GM23338 (cell line): ENCODE measurements at regions not wholly inside any gene's neighbourhood (a gene's known extent, or its start where the extent isn't known, plus 50 kb on each side); places are given as distances from the start of the nearest gene placed in this dataset.

ENCODE experiments used
- ATAC-seq: fragments of 200-7000 bp; cut with Tn5 transposase; 3 replicates; pipeline ENCODE4 v1.9.1; 2020
- DNase-seq: peaks from one replicate; pipeline ENCODE4 v3.0.0-alpha.2; 2015; ENCODE audit warnings: low spot score
- H2AFZ ChIP-seq: fragments of 200-600 bp; sonication (generic); 2 replicates; pipeline ENCODE4 v1.8.0; 2016; ENCODE audit warnings: antibody characterized with exemption, mild to moderate bottlenecking, moderate library complexity
- H3F3A ChIP-seq: fragments of 200-600 bp; sonication (generic); replicated peaks from 2 replicates; pipeline ENCODE4 v1.8.0; 2017; ENCODE audit warnings: antibody characterized with exemption, mixed run types, low read depth
- H3K27ac ChIP-seq: fragments of 200-600 bp; sonication (generic); 2 replicates; pipeline ENCODE4 v1.6.1; 2016; ENCODE audit warnings: low read depth
- H3K27me3 ChIP-seq: fragments of 200-600 bp; sonication (generic); 2 replicates; pipeline ENCODE4 v1.8.0; 2016; ENCODE audit warnings: mild to moderate bottlenecking, mixed run types, moderate library complexity; ENCODE audit not compliant: insufficient read depth
- H3K36me3 ChIP-seq: fragments of 200-600 bp; sonication (generic); 2 replicates; pipeline ENCODE4 v1.8.0; 2016; ENCODE audit warnings: mild to moderate bottlenecking; ENCODE audit not compliant: insufficient read depth
- H3K4me1 ChIP-seq: fragments of 200-600 bp; sonication (generic); 2 replicates; pipeline ENCODE4 v1.8.0; 2016; ENCODE audit warnings: mild to moderate bottlenecking, moderate library complexity; ENCODE audit not compliant: insufficient read depth
- H3K4me2 ChIP-seq: fragments of 200-600 bp; sonication (generic); 2 replicates; pipeline ENCODE4 v1.7.1; 2017; ENCODE audit warnings: mixed run types
- H3K4me3 ChIP-seq: fragments of 200-600 bp; sonication (generic); 2 replicates; pipeline ENCODE4 v1.6.1; 2016; ENCODE audit warnings: mixed run types
- H3K79me2 ChIP-seq: fragments of 200-600 bp; sonication (generic); replicated peaks from 2 replicates; pipeline ENCODE4 v1.8.0; 2017; ENCODE audit warnings: mild to moderate bottlenecking; ENCODE audit not compliant: insufficient read depth
- H3K9me2 ChIP-seq: fragments of 200-600 bp; sonication (generic); 2 replicates; pipeline ENCODE4 v1.8.0; 2017; ENCODE audit not compliant: insufficient read depth
- H4K20me1 ChIP-seq: fragments of 200-600 bp; sonication (generic); replicated peaks from 2 replicates; pipeline ENCODE4 v1.8.0; 2017; ENCODE audit warnings: mild to moderate bottlenecking; ENCODE audit not compliant: insufficient read depth
- H3K27ac Mint-ChIP-seq: 2 replicates; pipeline ENCODE4 v1.8.0; 2020; ENCODE audit warnings: inconsistent platforms, mild to moderate bottlenecking, moderate library complexity, mixed read lengths
- H3K27me3 Mint-ChIP-seq: 3 replicates; pipeline ENCODE4 v1.8.0; 2022; ENCODE audit warnings: low read depth, mild to moderate bottlenecking, moderate library complexity, mixed read lengths, inconsistent platforms; ENCODE audit not compliant: insufficient read depth, poor library complexity
- H3K36me3 Mint-ChIP-seq: 3 replicates; pipeline ENCODE4 v1.8.0; 2021; ENCODE audit warnings: low read depth, mild to moderate bottlenecking, inconsistent platforms, moderate library complexity, mixed read lengths
- H3K4me1 Mint-ChIP-seq: 3 replicates; pipeline ENCODE4 v1.8.0; 2020; ENCODE audit warnings: mild to moderate bottlenecking, inconsistent platforms, mixed read lengths
- H3K4me3 Mint-ChIP-seq: 3 replicates; pipeline ENCODE4 v1.8.0; 2021; ENCODE audit warnings: moderate library complexity, mild to moderate bottlenecking, inconsistent platforms, mixed read lengths
- H3K9me3 Mint-ChIP-seq: 3 replicates; pipeline ENCODE4 v1.8.0; 2020; ENCODE audit warnings: moderate library complexity, mild to moderate bottlenecking, inconsistent platforms, mixed read lengths
- CREB1 ChIP-seq: fragments of 250-450 bp; sonication (Bioruptor Pico); IDR thresholded peaks from 2 replicates; pipeline ENCODE4 v1.5.0; 2020; ENCODE audit warnings: low read depth, mild to moderate bottlenecking, moderate library complexity
- EZH2 ChIP-seq: fragments of 200-600 bp; sonication (generic); IDR thresholded peaks from one replicate; pipeline ENCODE4 v1.8.0; 2017; ENCODE audit warnings: antibody characterized with exemption, mild to moderate bottlenecking, low read depth; ENCODE audit not compliant: unreplicated experiment
- EZH2phosphoT487 ChIP-seq: fragments of 200-600 bp; sonication (generic); IDR thresholded peaks from one replicate; pipeline ENCODE4 v1.8.1; 2018; ENCODE audit warnings: antibody characterized with exemption; ENCODE audit not compliant: unreplicated experiment
- JUNB ChIP-seq: IDR thresholded peaks from one replicate; pipeline ENCODE4 v1.6.1; 2016; ENCODE audit warnings: antibody characterized with exemption; ENCODE audit not compliant: unreplicated experiment
- NANOG ChIP-seq: IDR thresholded peaks from 2 replicates; pipeline ENCODE4 v1.6.1; 2016; ENCODE audit warnings: antibody characterized with exemption, borderline replicate concordance
- POLR2AphosphoS5 ChIP-seq: IDR thresholded peaks from 2 replicates; pipeline ENCODE4 v1.6.1; 2016; ENCODE audit warnings: antibody characterized with exemption, low read depth
- ZNF114 ChIP-seq: fragments of 250-450 bp; sonication (Bioruptor Pico); IDR thresholded peaks from 2 replicates; pipeline ENCODE4 v1.5.0; 2020; ENCODE audit warnings: mild to moderate bottlenecking, moderate library complexity
- ZNF331 ChIP-seq: fragments of 250-450 bp; sonication (Bioruptor Pico); IDR thresholded peaks from 2 replicates; pipeline ENCODE4 v1.5.0; 2020; ENCODE audit warnings: low read depth, mild to moderate bottlenecking, moderate library complexity
- TF ChIP-seq, protein P1 (sequence below): IDR thresholded peaks from one replicate; pipeline ENCODE4 v1.6.1; 2018; ENCODE audit warnings: antibody characterized with exemption; ENCODE audit not compliant: unreplicated experiment
- TF ChIP-seq, protein P2 (sequence below), 2 experiments: fragments of 200-600 bp in 1 of 2; sonication (generic) in 1 of 2; conservative IDR thresholded peaks; 2 replicates each; pipeline versions ENCODE4 v1.5.1 to v1.6.1; 2016 to 2017; ENCODE audit warnings: antibody characterized with exemption in 2 of 2, low read depth in 2 of 2, mild to moderate bottlenecking in 2 of 2, moderate library complexity in 1 of 2
- TF ChIP-seq, protein P3 (sequence below): fragments of 250-450 bp; sonication (Bioruptor Pico); IDR thresholded peaks from 2 replicates; pipeline ENCODE4 v1.5.0; 2020; ENCODE audit warnings: mild to moderate bottlenecking, moderate library complexity
- TF ChIP-seq, protein P4 (sequence below): IDR thresholded peaks from 2 replicates; pipeline ENCODE4 v1.6.1; 2016; ENCODE audit warnings: antibody characterized with exemption

DNA sequence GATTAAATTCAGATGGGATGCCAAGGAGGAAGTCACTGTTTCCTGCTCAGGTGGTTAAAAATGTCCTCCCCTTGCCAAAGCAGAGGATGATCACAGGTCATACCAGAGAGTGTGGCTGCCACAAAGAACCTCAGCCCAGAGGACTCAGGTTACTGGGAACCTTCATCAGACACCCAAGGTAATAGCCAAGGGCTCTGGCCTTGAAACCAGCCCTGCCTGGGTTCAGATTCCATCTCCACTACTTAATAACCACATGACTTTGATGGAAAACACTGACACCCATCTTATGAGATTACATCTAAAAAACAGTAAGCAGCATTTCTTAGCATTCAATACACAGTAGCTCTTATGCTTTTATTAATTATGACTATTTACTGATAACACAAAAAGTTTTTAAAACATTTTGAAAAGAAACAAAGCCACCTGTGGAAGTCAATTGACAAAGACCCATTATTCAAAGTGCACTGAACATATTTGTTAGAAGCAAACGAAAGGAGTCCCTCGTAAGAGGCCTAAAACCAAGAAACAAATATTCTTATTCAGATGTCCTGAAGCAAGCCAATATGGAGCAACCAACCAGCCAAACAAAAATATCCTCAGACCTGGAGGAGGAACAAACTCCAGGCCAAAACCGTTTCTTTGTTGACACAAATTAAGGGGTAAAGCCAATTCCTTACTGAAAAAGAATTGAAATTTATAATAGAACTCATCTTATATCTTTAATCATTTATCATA lies 241.5 kb downstream of the RNF152 start:
- no peaks in the 10 kb centered on the region for H3K4me1 ChIP-seq
- no peak overlapping the region for H3K4me3 Mint-ChIP-seq
- H3K9me3 Mint-ChIP-seq, result no peaks in the 10 kb centered on the region
- no peaks in the 10 kb centered on the region for H4K20me1 ChIP-seq
- no peaks in the 10 kb centered on the region; the same call in 2 of the 3 replicates for H3K36me3 Mint-ChIP-seq
- no peak for DNase-seq
- H3K27ac Mint-ChIP-seq, result no peak overlapping the region
- peaks cover 2% of the 10 kb centered on the region for H3K27me3 Mint-ChIP-seq
- no peak for ATAC-seq
- no peaks in the 10 kb centered on the region for H3F3A ChIP-seq
- peaks cover 11% of the 10 kb centered on the region for H3K4me1 Mint-ChIP-seq
- no peaks in the 10 kb centered on the region for H3K27me3 ChIP-seq
- no peak overlapping the region for H3K27ac ChIP-seq
- H3K4me2 ChIP-seq, result no peak overlapping the region
- H3K79me2 ChIP-seq, result no peaks in the 10 kb centered on the region
- no peaks in the 10 kb centered on the region for H3K36me3 ChIP-seq
- TF ChIP-seq EZH2 (no peak), CREB1 (CRISPR knock-in tag) (no peak), EZH2phosphoT487 (no peak), JUNB (no peak), NANOG (no peak), ZNF331 (CRISPR knock-in tag) (no peak), POLR2AphosphoS5 (no peak), ZNF114 (CRISPR knock-in tag) (no peak)
- TF ChIP-seq, protein P1, sequence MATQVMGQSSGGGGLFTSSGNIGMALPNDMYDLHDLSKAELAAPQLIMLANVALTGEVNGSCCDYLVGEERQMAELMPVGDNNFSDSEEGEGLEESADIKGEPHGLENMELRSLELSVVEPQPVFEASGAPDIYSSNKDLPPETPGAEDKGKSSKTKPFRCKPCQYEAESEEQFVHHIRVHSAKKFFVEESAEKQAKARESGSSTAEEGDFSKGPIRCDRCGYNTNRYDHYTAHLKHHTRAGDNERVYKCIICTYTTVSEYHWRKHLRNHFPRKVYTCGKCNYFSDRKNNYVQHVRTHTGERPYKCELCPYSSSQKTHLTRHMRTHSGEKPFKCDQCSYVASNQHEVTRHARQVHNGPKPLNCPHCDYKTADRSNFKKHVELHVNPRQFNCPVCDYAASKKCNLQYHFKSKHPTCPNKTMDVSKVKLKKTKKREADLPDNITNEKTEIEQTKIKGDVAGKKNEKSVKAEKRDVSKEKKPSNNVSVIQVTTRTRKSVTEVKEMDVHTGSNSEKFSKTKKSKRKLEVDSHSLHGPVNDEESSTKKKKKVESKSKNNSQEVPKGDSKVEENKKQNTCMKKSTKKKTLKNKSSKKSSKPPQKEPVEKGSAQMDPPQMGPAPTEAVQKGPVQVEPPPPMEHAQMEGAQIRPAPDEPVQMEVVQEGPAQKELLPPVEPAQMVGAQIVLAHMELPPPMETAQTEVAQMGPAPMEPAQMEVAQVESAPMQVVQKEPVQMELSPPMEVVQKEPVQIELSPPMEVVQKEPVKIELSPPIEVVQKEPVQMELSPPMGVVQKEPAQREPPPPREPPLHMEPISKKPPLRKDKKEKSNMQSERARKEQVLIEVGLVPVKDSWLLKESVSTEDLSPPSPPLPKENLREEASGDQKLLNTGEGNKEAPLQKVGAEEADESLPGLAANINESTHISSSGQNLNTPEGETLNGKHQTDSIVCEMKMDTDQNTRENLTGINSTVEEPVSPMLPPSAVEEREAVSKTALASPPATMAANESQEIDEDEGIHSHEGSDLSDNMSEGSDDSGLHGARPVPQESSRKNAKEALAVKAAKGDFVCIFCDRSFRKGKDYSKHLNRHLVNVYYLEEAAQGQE, result no peak
- TF ChIP-seq, protein P2, sequence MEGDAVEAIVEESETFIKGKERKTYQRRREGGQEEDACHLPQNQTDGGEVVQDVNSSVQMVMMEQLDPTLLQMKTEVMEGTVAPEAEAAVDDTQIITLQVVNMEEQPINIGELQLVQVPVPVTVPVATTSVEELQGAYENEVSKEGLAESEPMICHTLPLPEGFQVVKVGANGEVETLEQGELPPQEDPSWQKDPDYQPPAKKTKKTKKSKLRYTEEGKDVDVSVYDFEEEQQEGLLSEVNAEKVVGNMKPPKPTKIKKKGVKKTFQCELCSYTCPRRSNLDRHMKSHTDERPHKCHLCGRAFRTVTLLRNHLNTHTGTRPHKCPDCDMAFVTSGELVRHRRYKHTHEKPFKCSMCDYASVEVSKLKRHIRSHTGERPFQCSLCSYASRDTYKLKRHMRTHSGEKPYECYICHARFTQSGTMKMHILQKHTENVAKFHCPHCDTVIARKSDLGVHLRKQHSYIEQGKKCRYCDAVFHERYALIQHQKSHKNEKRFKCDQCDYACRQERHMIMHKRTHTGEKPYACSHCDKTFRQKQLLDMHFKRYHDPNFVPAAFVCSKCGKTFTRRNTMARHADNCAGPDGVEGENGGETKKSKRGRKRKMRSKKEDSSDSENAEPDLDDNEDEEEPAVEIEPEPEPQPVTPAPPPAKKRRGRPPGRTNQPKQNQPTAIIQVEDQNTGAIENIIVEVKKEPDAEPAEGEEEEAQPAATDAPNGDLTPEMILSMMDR (conservative IDR thresholded peaks at IDR 0.05; ENCODE audit: low read depth in 2 of 2), result no peak
- TF ChIP-seq, protein P3, sequence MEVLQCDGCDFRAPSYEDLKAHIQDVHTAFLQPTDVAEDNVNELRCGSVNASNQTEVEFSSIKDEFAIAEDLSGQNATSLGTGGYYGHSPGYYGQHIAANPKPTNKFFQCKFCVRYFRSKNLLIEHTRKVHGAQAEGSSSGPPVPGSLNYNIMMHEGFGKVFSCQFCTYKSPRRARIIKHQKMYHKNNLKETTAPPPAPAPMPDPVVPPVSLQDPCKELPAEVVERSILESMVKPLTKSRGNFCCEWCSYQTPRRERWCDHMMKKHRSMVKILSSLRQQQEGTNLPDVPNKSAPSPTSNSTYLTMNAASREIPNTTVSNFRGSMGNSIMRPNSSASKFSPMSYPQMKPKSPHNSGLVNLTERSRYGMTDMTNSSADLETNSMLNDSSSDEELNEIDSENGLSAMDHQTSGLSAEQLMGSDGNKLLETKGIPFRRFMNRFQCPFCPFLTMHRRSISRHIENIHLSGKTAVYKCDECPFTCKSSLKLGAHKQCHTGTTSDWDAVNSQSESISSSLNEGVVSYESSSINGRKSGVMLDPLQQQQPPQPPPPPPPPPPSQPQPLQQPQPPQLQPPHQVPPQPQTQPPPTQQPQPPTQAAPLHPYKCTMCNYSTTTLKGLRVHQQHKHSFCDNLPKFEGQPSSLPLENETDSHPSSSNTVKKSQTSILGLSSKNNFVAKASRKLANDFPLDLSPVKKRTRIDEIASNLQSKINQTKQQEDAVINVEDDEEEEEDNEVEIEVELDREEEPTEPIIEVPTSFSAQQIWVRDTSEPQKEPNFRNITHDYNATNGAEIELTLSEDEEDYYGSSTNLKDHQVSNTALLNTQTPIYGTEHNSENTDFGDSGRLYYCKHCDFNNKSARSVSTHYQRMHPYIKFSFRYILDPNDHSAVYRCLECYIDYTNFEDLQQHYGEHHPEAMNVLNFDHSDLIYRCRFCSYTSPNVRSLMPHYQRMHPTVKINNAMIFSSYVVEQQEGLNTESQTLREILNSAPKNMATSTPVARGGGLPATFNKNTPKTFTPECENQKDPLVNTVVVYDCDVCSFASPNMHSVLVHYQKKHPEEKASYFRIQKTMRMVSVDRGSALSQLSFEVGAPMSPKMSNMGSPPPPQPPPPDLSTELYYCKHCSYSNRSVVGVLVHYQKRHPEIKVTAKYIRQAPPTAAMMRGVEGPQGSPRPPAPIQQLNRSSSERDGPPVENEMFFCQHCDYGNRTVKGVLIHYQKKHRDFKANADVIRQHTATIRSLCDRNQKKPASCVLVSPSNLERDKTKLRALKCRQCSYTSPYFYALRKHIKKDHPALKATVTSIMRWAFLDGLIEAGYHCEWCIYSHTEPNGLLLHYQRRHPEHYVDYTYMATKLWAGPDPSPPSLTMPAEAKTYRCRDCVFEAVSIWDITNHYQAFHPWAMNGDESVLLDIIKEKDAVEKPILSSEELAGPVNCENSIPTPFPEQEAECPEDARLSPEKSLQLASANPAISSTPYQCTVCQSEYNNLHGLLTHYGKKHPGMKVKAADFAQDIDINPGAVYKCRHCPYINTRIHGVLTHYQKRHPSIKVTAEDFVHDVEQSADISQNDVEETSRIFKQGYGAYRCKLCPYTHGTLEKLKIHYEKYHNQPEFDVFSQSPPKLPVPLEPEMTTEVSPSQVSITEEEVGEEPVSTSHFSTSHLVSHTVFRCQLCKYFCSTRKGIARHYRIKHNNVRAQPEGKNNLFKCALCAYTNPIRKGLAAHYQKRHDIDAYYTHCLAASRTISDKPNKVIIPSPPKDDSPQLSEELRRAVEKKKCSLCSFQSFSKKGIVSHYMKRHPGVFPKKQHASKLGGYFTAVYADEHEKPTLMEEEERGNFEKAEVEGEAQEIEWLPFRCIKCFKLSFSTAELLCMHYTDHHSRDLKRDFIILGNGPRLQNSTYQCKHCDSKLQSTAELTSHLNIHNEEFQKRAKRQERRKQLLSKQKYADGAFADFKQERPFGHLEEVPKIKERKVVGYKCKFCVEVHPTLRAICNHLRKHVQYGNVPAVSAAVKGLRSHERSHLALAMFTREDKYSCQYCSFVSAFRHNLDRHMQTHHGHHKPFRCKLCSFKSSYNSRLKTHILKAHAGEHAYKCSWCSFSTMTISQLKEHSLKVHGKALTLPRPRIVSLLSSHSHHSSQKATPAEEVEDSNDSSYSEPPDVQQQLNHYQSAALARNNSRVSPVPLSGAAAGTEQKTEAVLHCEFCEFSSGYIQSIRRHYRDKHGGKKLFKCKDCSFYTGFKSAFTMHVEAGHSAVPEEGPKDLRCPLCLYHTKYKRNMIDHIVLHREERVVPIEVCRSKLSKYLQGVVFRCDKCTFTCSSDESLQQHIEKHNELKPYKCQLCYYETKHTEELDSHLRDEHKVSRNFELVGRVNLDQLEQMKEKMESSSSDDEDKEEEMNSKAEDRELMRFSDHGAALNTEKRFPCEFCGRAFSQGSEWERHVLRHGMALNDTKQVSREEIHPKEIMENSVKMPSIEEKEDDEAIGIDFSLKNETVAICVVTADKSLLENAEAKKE (CRISPR knock-in tag), result no peak
- TF ChIP-seq, protein P4, sequence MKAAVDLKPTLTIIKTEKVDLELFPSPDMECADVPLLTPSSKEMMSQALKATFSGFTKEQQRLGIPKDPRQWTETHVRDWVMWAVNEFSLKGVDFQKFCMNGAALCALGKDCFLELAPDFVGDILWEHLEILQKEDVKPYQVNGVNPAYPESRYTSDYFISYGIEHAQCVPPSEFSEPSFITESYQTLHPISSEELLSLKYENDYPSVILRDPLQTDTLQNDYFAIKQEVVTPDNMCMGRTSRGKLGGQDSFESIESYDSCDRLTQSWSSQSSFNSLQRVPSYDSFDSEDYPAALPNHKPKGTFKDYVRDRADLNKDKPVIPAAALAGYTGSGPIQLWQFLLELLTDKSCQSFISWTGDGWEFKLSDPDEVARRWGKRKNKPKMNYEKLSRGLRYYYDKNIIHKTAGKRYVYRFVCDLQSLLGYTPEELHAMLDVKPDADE, result no peak
- H3K9me2 ChIP-seq, result no peaks in the 10 kb centered on the region
- no peak overlapping the region for H2AFZ ChIP-seq
- H3K4me3 ChIP-seq, result no peak overlapping the region
